Ovary (tissue), 3 donors: ENCODE measurements at regions not wholly inside any gene's neighbourhood (a gene's known extent, or its start where the extent isn't known, plus 50 kb on each side); places are given as distances from the start of the nearest gene placed in this dataset.
"Not testable (repeated sequence)": the region's sequence is repeated elsewhere in the genome, so short reads cannot be mapped to it uniquely, and the experiment has no call there.

ENCODE experiments used
- CTCF ChIP-seq, 3 donors: fragments of 450-650 bp in 2 of 3; fragments of 200-600 bp in 1 of 3; IDR thresholded peaks; one replicate each; pipeline versions ENCODE4 v1.5.1 to v1.8.0; 2016 to 2022; ENCODE audit warnings: antibody characterized with exemption in 3 of 3, mild to moderate bottlenecking in 1 of 3
- POLR2A ChIP-seq: fragments of 450-650 bp; IDR thresholded peaks from one replicate; pipeline ENCODE4 v1.6.1; 2017; ENCODE audit warnings: antibody characterized with exemption, mild to moderate bottlenecking, moderate library complexity
- donor health status: DM: no; HTN: no; CAD: no.

GRCh38 chr14:105886791-105887191 is 360.4 kb downstream of the TMEM121 start:
- TF ChIP-seq CTCF (IDR thresholded peaks at IDR 0.05); POLR2A: not testable (repeated sequence)
